ENCODE measurements at regions not wholly inside any gene's neighbourhood (a gene's known extent, or its start where the extent isn't known, plus 50 kb on each side); places are given as distances from the start of the nearest gene placed in this dataset.

DNA sequence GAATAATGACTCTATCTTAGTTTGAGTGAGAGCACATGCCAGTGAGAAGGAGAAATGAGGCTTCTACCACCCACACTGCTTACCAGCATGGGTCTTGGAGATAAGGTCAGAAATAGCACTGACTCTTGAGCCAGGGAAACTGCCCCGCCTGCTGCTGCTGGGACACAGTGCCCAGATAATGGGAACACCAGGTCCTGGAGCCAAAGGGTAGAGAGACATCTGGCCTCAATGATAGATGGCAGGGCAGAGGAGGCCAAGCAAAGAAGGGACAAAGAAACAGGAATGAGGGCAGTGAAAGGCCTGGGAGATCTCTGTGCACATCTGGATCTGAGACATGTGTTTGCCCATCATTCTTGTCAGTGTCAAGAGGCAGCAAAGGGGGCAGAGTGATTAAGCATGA, 97.4 kb downstream of the MIS18A start:
- intact Hi-C loops (cut with DNase I) = loop anchor here in 1 of 10 donors (10.0 kb wide), 1 partner anchor 317 kb away; no protein-coding TSS in a partner anchor
- DNase-seq (peak; percentile 19 to 20), ATAC-seq (peak in 7 of 8 donors; percentile 52 to 96 (median 94))
- Histone ChIP-seq H3K4me3 (no peak overlapping the region), H3K9me3 (peaks cover 0 to 4% (median 0%) of the 10 kb centered on the region in 11 donors), H3K27me3 (no peaks in the 10 kb centered on the region), H3K36me3 (no peaks in the 10 kb centered on the region), H3K27ac (peak overlapping the region in 2 of 10 donors; percentile 40 to 47), H3K4me1 (peaks cover 0 to 6% (median 0%) of the 10 kb centered on the region in 9 donors)
- WGBS, 2 donors = 65 to 79% methylated on average over 1 of the region's 1 CpG
- TF ChIP-seq, protein P1, sequence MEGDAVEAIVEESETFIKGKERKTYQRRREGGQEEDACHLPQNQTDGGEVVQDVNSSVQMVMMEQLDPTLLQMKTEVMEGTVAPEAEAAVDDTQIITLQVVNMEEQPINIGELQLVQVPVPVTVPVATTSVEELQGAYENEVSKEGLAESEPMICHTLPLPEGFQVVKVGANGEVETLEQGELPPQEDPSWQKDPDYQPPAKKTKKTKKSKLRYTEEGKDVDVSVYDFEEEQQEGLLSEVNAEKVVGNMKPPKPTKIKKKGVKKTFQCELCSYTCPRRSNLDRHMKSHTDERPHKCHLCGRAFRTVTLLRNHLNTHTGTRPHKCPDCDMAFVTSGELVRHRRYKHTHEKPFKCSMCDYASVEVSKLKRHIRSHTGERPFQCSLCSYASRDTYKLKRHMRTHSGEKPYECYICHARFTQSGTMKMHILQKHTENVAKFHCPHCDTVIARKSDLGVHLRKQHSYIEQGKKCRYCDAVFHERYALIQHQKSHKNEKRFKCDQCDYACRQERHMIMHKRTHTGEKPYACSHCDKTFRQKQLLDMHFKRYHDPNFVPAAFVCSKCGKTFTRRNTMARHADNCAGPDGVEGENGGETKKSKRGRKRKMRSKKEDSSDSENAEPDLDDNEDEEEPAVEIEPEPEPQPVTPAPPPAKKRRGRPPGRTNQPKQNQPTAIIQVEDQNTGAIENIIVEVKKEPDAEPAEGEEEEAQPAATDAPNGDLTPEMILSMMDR (IDR thresholded peaks at IDR 0.05) = no peak

DNA sequence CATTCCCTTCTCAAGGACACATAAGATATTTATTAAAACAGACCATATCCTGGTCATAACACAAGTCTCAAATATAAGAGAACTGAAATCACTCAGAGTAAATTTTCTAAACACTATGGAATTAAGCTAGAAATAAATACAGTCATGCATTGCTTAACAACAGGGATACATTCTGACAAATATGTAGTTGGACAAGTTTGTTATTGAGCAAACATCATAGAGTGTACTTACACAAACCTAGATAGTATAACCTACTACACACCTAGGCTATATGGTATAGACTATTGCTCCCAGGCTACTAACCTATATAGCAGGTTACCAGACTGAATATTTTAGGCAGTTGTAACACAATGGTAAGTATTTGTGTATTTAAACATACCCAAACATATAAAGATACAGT, 104.0 kb downstream of the MIS18A start:
- H3K9me3 ChIP-seq = no peaks in the 10 kb centered on the region
- intact Hi-C loops (cut with DNase I) = loop anchor here in 1 of 10 donors (10.0 kb wide), 1 partner anchor 420 kb away; no protein-coding TSS in a partner anchor

DNA sequence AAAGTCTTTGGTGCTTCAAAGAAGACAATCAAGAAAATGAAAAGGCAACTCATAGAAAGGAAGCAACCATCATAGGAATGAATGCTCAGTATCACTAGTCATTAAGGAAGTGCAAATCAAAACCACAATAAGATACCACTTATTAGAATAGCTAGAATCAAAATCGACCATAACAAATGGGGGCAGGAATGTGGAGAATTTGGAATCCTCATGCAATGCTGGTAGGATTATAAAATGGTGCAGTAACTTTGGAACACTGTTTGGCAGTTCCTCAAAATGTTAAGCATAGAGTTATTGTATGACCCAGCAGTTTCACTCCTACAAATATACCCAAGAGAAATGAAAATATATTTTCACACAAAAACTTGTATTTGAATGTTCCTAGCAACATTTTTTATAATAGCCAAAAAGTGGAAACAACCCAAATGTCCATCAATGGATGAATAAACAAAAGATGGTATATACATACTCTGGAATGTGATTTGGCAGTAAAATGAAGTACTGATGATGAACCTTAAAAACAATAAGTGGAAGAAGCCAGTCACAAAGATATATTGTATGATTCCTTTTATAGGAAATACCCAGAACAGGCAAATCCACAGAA, 105.6 kb downstream of the MIS18A start:
- Histone ChIP-seq H3K27me3 (no peaks in the 10 kb centered on the region), H3K4me3 (no peak overlapping the region), H3K4me1 (no peaks in the 10 kb centered on the region), H3K36me3 (no peaks in the 10 kb centered on the region), H3K9me3 (no peaks in the 10 kb centered on the region), H3K27ac (no peak overlapping the region)
- ATAC-seq (no peak), DNase-seq (no peak)
- intact Hi-C loops (cut with DNase I) = loop anchor here in 1 of 10 donors (10.0 kb wide), 1 partner anchor 422 kb away; no protein-coding TSS in a partner anchor
- TF ChIP-seq, protein P1 (IDR thresholded peaks at IDR 0.05) = no peak
- WGBS, 2 donors = 22 to 30% methylated on average over 1 of the region's 1 CpG

More for the DNA sequence above, 104.0 kb downstream of the MIS18A start:
- DNase-seq = no peak
- H3K36me3 ChIP-seq = no peaks in the 10 kb centered on the region
- ATAC-seq = no peak
- TF ChIP-seq, protein P1 (IDR thresholded peaks at IDR 0.05) = no peak
- no peaks in the 10 kb centered on the region for H3K4me1 ChIP-seq
- H3K4me3 ChIP-seq = no peak overlapping the region
- H3K27ac ChIP-seq = no peak overlapping the region
- no peaks in the 10 kb centered on the region for H3K27me3 ChIP-seq

DNA sequence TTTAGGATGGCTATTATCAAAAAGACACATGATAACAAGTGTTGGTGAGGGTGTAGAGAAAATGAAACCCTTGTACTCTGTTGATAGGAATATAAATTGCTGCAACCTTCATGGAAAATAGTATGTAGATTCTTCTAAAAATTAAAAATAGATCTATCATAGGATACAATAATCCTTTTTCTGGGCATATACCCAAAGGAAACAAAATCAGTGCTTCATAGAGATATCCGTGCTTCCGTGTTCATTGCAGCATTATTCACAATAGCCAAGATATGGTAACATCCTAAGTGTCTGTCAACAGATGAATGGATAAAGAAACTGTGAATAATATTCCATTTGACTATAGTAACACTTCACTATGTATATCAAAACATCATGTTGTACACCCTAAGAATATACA, 106.7 kb downstream of the MIS18A start:
- intact Hi-C loops (cut with DNase I) = loop anchor here in 1 of 10 donors (10.0 kb wide), 1 partner anchor 423 kb away; no protein-coding TSS in a partner anchor
- TF ChIP-seq, protein P1 (IDR thresholded peaks at IDR 0.05) = no peak
- WGBS, 2 donors = 41 to 55% methylated on average over 2 of the region's 2 CpGs

More for the DNA sequence above, 106.7 kb downstream of the MIS18A start:
- no peaks in the 10 kb centered on the region for H3K4me1 ChIP-seq
- H3K27me3 ChIP-seq = no peaks in the 10 kb centered on the region
- no peaks in the 10 kb centered on the region for H3K36me3 ChIP-seq
- H3K9me3 ChIP-seq = peaks cover 0 to 8% (median 0%) of the 10 kb centered on the region in 11 donors
- DNase-seq (no peak), ATAC-seq (no peak)
- no peak overlapping the region for H3K4me3 ChIP-seq
- H3K27ac ChIP-seq = no peak overlapping the region
